Keratinocyte (primary cell): ENCODE measurements at regions not wholly inside any gene's neighbourhood (a gene's known extent, or its start where the extent isn't known, plus 50 kb on each side); places are given as distances from the start of the nearest gene placed in this dataset.
"Not testable (repeated sequence)": the region's sequence is repeated elsewhere in the genome, so short reads cannot be mapped to it uniquely, and the experiment has no call there.

Experiments used
- CTCF ChIP-seq, 3 experiments: IDR thresholded peaks in 1 of 3; conservative IDR thresholded peaks in 1 of 3; optimal IDR thresholded peaks in 1 of 3; 2 replicates in 2 of 3; 3 replicates in 1 of 3; pipeline versions ENCODE3 to v1.5.1; 2011; ENCODE audit warnings: low read length in 3 of 3, mild to moderate bottlenecking in 3 of 3, moderate library complexity in 2 of 3, control low read depth in 1 of 3, inconsistent platforms in 1 of 3; ENCODE audit not compliant: insufficient read depth in 2 of 3; ENCODE audit errors: extremely low read depth in 1 of 3
- EZH2 ChIP-seq: IDR thresholded peaks from one replicate; pipeline ENCODE4 v1.6.1; 2012; ENCODE audit warnings: inconsistent platforms, mild to moderate bottlenecking, low read length, moderate library complexity

DNA sequence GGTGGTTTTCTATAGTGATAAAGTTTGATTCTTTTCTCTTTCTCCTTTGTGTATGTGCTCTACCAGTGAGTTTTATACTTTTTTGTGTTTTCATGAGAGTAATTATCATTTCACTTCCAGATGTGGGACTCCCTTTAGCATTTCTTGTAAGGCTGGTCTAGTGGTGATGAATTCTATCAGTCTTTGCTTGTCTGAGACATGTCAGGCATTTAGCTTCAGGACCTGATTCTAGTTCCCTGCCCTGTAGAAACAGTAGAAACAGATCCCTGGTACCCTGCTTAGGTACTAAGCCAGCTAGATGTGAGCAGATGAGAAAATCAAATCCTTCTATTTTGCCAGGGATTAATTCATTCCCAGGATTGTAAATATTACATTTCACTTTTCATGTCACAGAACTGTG, 203.7 kb downstream of the ALG10 start:
- not testable (repeated sequence) for TF ChIP-seq CTCF (optimal IDR thresholded peaks at IDR 0.05 in 1 of 3, IDR thresholded peaks at IDR 0.05 in 1 of 3, conservative IDR thresholded peaks at IDR 0.05 in 1 of 3; ENCODE audit: extremely low read depth in 1 of 3, insufficient read depth in 2 of 3, low read length in 3 of 3); EZH2
